ENCODE measurements at regions not wholly inside any gene's neighbourhood (a gene's known extent, or its start where the extent isn't known, plus 50 kb on each side); places are given as distances from the start of the nearest gene placed in this dataset.
"Not testable (repeated sequence)": the region's sequence is repeated elsewhere in the genome, so short reads cannot be mapped to it uniquely, and the experiment has no call there.

DNA sequence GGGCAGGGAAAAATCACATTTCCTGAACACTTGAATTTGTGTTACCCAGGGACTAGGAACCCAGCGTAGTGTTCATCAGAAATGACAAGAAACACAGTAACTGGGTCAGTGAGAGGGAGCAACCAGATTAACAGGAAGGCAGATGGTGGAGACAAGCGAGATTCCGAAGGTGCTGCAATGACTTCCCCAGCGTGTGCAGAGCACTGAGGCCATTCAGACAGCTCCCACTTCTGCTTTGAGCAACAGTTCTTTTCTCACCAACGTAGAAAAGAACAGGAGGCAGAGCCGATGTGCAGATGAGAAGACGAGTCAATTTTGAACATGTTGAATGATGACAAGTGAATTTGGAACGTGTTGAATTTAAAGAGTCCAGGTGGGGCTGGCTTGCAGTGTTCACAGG is 63.1 kb upstream of the IFNGR1 start:
- no peaks in the 10 kb centered on the region for H3K36me3 ChIP-seq (ENCODE audit: control insufficient read depth, insufficient read depth, low read length)
- DNase-seq (ENCODE audit: low read depth), result no peak
- no peaks in the 10 kb centered on the region for H3K27me3 ChIP-seq (ENCODE audit: control insufficient read depth, insufficient read depth, low read length)
- ChIA-PET POLR2A (no interaction called here), CTCF (no interaction called here)
- no peak overlapping the region for H3K4me3 ChIP-seq (ENCODE audit: low read depth, low read length)
- TF ChIP-seq CTCF (IDR thresholded peaks at IDR 0.05; ENCODE audit: insufficient read depth, low read depth, low read length), result no peak

GRCh38 chr6:137279279-137279678 is 60.1 kb upstream of the IFNGR1 start:
- DNase-seq (ENCODE audit: low read depth); H3K36me3 ChIP-seq (ENCODE audit: control insufficient read depth, insufficient read depth, low read length); H3K27me3 ChIP-seq (ENCODE audit: control insufficient read depth, insufficient read depth, low read length); H3K4me3 ChIP-seq (ENCODE audit: low read depth, low read length); CTCF ChIA-PET; POLR2A ChIA-PET: not testable (repeated sequence)

DNA sequence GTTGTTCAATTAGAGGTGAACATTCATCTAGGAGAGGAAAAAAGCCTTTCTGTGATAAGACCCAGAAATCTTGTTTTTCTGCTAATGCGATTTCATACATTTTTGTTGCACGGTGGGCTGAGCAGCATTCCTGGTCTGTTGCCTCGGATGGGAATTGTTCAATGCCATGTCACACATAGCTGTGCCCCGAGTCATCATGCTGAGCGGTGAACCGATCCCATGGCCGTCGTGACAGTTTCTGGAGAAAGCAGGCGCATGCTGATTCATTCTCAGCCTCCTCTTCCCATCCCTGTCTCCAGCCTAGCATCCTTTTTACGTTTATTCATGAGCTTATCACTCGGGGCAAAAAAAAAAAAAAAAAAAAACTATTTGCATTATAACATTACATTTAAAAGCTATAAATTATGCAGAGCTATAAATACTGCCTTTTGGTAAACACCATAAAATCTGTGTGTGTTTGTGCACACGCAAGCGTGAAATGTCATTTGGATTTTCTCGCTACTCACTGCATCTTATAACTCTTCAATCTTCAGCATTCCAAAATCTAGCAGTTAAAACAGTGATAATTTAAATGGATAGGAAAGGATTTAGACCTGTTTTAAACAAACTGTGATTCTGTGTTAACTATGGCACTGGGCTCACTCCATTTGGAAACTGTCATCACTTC is 58.9 kb upstream of the IFNGR1 start:
- H3K4me3 ChIP-seq (ENCODE audit: low read depth, low read length), result no peak overlapping the region
- POLR2A ChIA-PET, result interaction anchor here (0.7 kb wide), 1 partner anchor 356 kb away, joined by 3 read pairs; the partner anchor contains the start of gene SLC35D3
- H3K27me3 ChIP-seq (ENCODE audit: control insufficient read depth, insufficient read depth, low read length), result no peaks in the 10 kb centered on the region
- no peak for TF ChIP-seq CTCF (IDR thresholded peaks at IDR 0.05; ENCODE audit: insufficient read depth, low read depth, low read length)
- CTCF ChIA-PET, result interaction anchor here (0.8 to 1.8 kb wide), 3 partner anchors 37 to 364 kb away, joined by 3 to 5 read pairs (median 5); no protein-coding TSS in a partner anchor
- no peaks in the 10 kb centered on the region for H3K36me3 ChIP-seq (ENCODE audit: control insufficient read depth, insufficient read depth, low read length)
- DNase-seq (ENCODE audit: low read depth), result peak; percentile 47

DNA sequence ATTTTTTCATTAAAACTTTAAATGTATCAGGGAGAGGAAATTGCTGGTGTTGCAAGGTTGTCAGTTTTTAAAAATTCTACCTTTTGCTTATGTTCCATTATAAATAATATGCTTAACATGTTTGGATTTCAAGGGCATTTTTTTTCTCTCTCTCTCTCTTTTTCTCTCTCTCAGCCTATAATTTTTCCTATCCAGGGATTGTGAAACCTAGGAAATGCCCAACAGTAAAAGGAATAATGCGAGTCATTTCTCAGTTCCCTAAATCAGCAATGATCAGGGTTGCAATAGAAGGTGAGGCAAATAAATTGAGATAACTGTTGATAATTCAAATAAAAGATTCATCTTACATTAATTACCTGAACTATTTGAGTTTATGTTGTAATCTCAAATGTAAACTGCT is 53.2 kb upstream of the IFNGR1 start:
- ChIA-PET CTCF (interaction anchor here (0.6 to 3.2 kb wide), 5 partner anchors 9 to 110 kb away, joined by 3 to 20 read pairs (median 3); no protein-coding TSS in a partner anchor), POLR2A (no interaction called here)
- no peak overlapping the region for H3K4me3 ChIP-seq (ENCODE audit: low read depth, low read length)
- DNase-seq (ENCODE audit: low read depth), result no peak
- TF ChIP-seq CTCF (IDR thresholded peaks at IDR 0.05; ENCODE audit: insufficient read depth, low read depth, low read length), result no peak
- no peaks in the 10 kb centered on the region for H3K27me3 ChIP-seq (ENCODE audit: control insufficient read depth, insufficient read depth, low read length)
- H3K36me3 ChIP-seq (ENCODE audit: control insufficient read depth, insufficient read depth, low read length), result no peaks in the 10 kb centered on the region

GRCh38 chr6:137271245-137272183 is 52.3 kb upstream of the IFNGR1 start:
- no peak overlapping the region for H3K4me3 ChIP-seq (ENCODE audit: low read depth, low read length)
- DNase-seq (ENCODE audit: low read depth), result no peak
- ChIA-PET POLR2A (no interaction called here), CTCF (interaction anchor here (0.6 to 3.2 kb wide), 13 partner anchors 10 to 379 kb away, joined by 3 to 20 read pairs (median 4); no protein-coding TSS in a partner anchor)
- peak; percentile 84 for TF ChIP-seq CTCF (IDR thresholded peaks at IDR 0.05; ENCODE audit: insufficient read depth, low read depth, low read length)
- H3K36me3 ChIP-seq (ENCODE audit: control insufficient read depth, insufficient read depth, low read length), result no peaks in the 10 kb centered on the region
- H3K27me3 ChIP-seq (ENCODE audit: control insufficient read depth, insufficient read depth, low read length), result no peaks in the 10 kb centered on the region

Data from BJ (cell line).